Suprapubic skin (tissue), 4 donors: ENCODE measurements at regions not wholly inside any gene's neighbourhood (a gene's known extent, or its start where the extent isn't known, plus 50 kb on each side); places are given as distances from the start of the nearest gene placed in this dataset.

Experiments used
- EP300 ChIP-seq: sonication (generic); formaldehyde crosslinking; IDR thresholded peaks from one replicate; pipeline ENCODE4 v1.6.1; 2017; ENCODE audit warnings: antibody characterized with exemption
- POLR2A ChIP-seq, 2 donors: fragments of 450-650 bp; IDR thresholded peaks; one replicate each; pipeline ENCODE4 v1.6.1; 2017; ENCODE audit warnings: antibody characterized with exemption in 2 of 2, mild to moderate bottlenecking in 2 of 2, moderate library complexity in 2 of 2
- POLR2AphosphoS5 ChIP-seq, 3 donors: sonication (generic); formaldehyde crosslinking; IDR thresholded peaks; one replicate each; pipeline ENCODE4 v1.6.1; 2017; ENCODE audit warnings: antibody characterized with exemption in 3 of 3
- TF ChIP-seq, protein P1 (sequence below), 2 donors: fragments of 200-600 bp in 1 of 2; fragments of 450-650 bp in 1 of 2; sonication (generic) in 1 of 2; IDR thresholded peaks; one replicate each; pipeline ENCODE4 v1.5.1; 2016 to 2019; ENCODE audit warnings: antibody characterized with exemption in 2 of 2, mild to moderate bottlenecking in 1 of 2, moderate library complexity in 1 of 2

DNA sequence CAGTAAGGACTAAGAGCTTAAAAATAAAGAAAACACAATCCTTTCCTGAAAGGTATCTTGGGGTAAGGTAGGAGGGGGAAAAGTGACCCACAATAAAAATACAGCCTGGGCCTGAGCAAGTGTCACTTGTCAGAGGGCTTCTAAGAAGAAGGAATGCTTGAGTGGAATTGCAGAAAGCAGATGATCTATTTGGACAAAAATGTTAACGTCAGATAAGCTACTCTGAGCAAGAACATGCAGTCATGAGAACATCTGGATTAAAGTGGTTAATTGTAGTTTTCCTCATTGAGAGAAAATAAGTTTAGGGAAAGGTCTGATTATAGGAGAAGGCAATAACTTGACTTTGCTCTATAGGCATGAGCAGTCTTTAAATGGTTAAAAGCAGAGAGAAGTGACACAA is 581.9 kb downstream of the HTR1B start:
- TF ChIP-seq, protein P1, sequence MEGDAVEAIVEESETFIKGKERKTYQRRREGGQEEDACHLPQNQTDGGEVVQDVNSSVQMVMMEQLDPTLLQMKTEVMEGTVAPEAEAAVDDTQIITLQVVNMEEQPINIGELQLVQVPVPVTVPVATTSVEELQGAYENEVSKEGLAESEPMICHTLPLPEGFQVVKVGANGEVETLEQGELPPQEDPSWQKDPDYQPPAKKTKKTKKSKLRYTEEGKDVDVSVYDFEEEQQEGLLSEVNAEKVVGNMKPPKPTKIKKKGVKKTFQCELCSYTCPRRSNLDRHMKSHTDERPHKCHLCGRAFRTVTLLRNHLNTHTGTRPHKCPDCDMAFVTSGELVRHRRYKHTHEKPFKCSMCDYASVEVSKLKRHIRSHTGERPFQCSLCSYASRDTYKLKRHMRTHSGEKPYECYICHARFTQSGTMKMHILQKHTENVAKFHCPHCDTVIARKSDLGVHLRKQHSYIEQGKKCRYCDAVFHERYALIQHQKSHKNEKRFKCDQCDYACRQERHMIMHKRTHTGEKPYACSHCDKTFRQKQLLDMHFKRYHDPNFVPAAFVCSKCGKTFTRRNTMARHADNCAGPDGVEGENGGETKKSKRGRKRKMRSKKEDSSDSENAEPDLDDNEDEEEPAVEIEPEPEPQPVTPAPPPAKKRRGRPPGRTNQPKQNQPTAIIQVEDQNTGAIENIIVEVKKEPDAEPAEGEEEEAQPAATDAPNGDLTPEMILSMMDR (IDR thresholded peaks at IDR 0.05) = no peak
- TF ChIP-seq EP300 (no peak), POLR2A (IDR thresholded peaks at IDR 0.05) (no peak), POLR2AphosphoS5 (IDR thresholded peaks at IDR 0.05) (no peak)
